Dermis blood vessel endothelial cell (primary cell): ENCODE measurements at regions not wholly inside any gene's neighbourhood (a gene's known extent, or its start where the extent isn't known, plus 50 kb on each side); places are given as distances from the start of the nearest gene placed in this dataset.

ENCODE experiments used
- DNase-seq: peaks from one replicate; pipeline ENCODE4 v3.0.0; 2010

- DNase-seq: no peak
Measured at GRCh38 chr14:71812693-71813092, 119.5 kb upstream of the RGS6 start.

- DNase-seq: no peak
Measured at GRCh38 chr14:71815110-71815509, 117.1 kb upstream of the RGS6 start.

- no peak for DNase-seq
Measured at GRCh38 chr14:71824816-71825215, 107.4 kb upstream of the RGS6 start.

- no peak for DNase-seq
Measured at GRCh38 chr14:71833476-71833875, 98.8 kb upstream of the RGS6 start.

- no peak for DNase-seq
Measured at GRCh38 chr14:71834284-71835204, 97.7 kb upstream of the RGS6 start.

GRCh38 chr14:71852181-71852580 is 80.0 kb upstream of the RGS6 start:
- no peak for DNase-seq

GRCh38 chr14:71855399-71856036 is 76.7 kb upstream of the RGS6 start:
- peak; percentile 86 for DNase-seq

- no peak for DNase-seq
Measured at GRCh38 chr14:71856199-71856919, 75.9 kb upstream of the RGS6 start.

GRCh38 chr14:71863049-71863448 is 69.2 kb upstream of the RGS6 start:
- no peak for DNase-seq

GRCh38 chr14:71863766-71864165 is 68.5 kb upstream of the RGS6 start:
- DNase-seq: no peak
